ENCODE measurements at regions not wholly inside any gene's neighbourhood (a gene's known extent, or its start where the extent isn't known, plus 50 kb on each side); places are given as distances from the start of the nearest gene placed in this dataset.

DNA sequence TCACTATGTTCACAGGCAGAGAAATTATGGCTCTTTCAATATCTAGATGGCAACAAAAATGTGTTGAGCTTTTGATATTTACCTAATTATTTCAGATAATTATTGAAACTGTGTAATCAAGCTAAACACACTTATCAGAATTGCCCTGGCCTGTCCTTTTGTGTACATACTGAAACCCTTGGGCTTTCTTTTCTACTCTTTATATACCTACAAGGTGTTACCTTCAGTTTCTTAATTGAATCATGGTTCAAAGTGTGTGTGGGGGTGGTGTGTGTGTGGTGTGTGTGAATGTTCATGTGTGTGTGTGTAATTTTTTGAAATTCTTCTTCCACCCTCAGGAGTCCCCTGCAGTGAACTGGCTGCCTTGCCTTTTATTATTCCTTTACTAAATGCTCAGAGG, 506.8 kb upstream of the SOX9 start:
- TF ChIP-seq POLR2AphosphoS5 (IDR thresholded peaks at IDR 0.05; ENCODE audit: borderline replicate concordance, low read depth, low read length): no peak
- TF ChIP-seq EZH2 (IDR thresholded peaks at IDR 0.05): no peak
- no peak for TF ChIP-seq FOXP2 (optimal IDR thresholded peaks at IDR 0.05; ENCODE audit: control extremely low read depth, extremely low read length, insufficient read depth)
